Cerebellar cortex (tissue), 1 donor: ENCODE measurements at regions not wholly inside any gene's neighbourhood (a gene's known extent, or its start where the extent isn't known, plus 50 kb on each side); places are given as distances from the start of the nearest gene placed in this dataset.
"Not testable (repeated sequence)": the region's sequence is repeated elsewhere in the genome, so short reads cannot be mapped to it uniquely, and the experiment has no call there.

ENCODE experiments used
- DNase-seq: peaks from one replicate; pipeline ENCODE4 v3.0.0-alpha.2; 2015; ENCODE audit warnings: low spot score

DNA sequence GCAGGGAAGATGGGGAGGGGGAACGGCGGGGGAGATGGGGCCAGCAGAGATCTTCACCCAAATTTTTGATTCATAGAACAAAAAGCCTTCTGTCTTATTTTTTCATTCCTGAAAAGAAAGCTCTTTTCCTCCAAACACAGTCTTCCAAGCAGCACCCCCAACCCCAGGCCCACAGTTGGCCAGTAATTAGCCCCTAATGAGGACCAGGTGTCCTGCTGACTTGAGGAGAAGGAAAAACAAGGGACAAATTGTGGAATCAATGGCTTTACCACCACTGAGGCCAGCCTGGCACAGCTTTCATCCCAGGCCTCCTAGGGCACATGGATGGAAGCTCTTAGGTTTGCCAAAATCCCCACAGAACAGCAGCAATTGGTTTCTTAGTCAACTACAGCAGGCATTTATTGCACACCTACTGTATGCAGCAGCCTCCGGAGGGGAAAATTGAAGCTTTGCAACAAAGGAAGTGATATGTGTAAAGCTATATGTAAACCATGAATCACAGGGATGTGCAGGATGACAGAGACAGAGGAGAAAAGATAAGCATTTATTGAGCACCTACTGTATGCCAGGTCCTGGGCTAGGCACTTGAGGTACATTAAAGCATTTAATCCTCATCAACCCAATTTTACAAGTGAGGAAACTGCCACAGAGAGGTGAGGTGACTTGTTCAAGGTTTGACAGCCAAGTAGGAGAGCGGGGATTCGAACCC is 199.5 kb downstream of the TBC1D2B start:
- no peak for DNase-seq

DNA sequence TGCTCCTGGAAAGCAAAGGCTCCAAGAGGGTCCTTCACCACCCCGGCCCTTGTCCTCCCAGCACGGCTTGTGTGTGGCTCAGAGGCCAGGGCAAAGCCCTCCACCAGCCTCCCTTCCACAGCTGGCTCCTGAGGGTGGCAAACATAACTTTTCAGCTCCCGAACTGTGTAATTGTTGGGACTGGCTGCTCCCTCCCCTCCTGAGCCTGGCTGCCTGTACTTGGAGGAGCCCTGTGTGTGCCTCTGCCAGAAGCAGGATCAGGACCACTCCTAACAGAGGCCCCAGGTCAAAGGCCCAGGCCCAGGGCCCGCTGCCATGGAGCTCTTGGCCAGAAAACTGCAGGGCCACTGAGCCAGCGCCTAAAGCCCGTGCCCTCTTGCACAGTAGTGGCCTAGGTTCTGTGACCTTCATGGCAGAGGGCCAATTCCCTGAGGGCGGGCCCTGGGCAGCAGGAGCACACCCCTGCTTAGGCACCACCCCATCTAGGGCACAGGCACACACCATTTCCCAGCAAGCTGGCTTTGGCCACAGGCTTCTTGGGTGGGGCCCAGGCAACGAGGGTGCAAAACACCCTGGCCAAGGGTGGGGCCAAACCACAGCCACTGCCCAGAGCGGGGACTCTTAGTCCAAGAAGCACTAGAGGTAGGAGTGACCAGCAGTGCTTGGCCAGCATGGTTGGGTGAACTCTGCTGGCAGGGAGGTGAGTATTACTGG is 201.2 kb downstream of the TBC1D2B start:
- DNase-seq = not testable (repeated sequence)

DNA sequence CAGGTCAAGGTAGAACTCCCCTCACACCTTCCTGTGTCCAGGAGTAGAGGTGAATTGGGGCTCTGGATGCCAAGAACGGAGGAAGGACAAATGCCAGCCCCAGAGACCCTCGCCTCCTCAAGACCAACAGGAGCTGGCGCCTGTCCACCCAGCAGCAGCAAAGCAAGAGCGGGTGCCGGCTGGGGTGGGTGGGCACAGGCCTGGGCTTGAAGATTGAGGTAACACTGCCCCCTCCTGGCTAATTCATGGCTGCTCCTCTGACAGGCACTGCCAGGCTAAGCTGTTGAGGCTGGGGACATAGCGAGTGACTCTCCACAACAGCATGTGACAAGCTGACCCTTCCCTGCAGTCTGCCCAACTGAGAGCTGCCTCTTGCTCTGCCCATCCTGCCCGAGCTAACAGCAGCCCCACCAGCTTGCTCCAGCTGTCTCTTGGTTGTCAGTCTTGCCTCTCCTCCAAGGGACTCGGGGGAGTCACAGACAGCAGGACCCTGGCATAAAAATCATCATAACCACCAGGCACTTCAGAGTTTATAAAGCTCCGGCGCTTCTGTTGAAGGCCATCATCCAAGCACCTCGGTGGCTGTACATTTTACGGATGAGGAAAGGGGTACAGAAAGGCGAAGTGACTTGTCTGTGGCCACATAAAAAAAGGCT is 202.3 kb downstream of the TBC1D2B start:
- DNase-seq = peak; percentile 73

DNA sequence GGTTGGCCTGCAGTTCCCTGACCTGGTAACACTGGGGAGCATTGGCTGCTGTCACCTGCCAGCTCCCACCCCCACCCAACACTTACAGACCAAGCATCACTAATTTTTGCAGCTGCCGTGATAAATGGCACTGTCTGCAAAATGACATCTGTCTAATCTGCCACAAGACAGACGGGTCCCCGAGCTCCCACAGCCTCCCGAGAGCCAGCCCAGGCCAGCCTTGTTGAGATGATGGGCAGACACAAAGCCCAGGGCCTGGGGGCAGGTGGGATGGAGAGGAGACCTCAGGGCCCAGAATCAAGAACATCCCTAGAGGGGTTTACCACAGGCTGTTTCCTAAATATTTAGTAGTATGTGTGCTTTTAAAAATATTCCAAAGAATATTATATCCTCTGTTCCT is 203.4 kb downstream of the TBC1D2B start:
- no peak for DNase-seq

DNA sequence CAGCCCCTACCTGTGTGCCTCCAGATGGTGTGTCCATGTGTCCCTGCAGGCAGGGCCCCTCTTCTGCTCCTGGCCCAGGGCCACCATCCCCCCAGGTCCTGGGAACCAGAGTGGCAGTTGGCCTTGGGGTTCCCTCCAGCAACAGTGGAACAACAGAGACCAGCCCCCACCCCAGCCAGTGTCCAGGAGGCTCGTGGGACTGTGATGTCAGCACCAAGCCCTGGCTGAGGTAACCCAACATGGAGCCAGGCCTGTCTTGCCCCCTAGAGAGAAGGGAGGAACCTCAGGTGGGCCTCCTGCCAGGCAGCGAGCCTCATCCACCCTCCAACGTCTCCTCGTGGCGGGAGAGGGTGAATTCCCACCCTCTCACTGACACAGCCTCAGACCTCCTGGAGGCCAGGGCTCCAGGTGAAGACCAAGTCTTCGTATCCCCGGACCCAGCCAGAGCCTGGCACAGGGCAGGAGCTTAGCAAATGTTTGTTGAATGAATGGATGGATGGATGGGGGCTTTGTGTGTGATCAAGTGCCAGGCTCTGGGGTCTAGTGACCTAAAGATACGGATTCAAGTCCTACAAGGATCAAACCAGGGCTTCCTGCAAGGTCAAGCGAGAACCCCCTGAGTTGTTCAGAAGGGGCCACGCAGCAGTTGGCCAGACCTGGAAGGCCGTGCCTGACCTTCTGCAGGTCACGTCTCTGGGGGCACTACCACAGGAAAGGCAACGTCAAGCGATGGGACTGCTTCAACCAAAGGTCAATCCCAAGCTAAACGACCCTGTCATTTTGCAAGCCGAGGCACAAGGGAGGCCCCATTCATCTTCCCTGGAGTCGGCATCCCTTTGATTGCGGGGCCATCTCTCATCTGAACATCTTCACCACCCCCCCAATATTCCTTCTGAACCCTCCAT is 204.7 kb downstream of the TBC1D2B start:
- DNase-seq = not testable (repeated sequence)

DNA sequence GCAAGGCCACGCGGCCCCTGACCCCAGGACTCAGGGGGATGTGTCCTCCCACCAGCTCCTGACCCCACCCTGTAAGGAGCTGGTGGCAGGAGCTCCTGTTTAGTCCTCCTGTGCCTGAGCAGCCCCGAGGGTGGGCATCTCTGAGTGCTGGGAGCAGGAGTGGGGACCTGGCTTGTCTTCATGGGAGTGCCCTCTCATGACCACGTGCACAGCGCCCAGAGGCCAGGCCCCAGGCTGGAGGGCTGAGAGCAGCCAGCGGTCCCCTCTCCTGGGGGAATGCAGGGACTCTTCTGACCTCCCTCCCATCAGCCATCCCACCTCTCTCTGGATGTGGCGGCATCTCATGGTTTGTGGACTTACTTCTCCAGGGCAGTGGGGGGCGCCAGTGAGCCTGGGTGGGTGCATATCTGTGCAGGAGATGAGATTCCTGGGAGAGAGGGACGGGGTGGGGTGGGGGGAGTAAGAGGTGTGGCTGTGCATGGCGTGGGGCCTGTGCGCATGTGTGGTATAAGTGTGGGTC is 205.6 kb downstream of the TBC1D2B start:
- DNase-seq = no peak

DNA sequence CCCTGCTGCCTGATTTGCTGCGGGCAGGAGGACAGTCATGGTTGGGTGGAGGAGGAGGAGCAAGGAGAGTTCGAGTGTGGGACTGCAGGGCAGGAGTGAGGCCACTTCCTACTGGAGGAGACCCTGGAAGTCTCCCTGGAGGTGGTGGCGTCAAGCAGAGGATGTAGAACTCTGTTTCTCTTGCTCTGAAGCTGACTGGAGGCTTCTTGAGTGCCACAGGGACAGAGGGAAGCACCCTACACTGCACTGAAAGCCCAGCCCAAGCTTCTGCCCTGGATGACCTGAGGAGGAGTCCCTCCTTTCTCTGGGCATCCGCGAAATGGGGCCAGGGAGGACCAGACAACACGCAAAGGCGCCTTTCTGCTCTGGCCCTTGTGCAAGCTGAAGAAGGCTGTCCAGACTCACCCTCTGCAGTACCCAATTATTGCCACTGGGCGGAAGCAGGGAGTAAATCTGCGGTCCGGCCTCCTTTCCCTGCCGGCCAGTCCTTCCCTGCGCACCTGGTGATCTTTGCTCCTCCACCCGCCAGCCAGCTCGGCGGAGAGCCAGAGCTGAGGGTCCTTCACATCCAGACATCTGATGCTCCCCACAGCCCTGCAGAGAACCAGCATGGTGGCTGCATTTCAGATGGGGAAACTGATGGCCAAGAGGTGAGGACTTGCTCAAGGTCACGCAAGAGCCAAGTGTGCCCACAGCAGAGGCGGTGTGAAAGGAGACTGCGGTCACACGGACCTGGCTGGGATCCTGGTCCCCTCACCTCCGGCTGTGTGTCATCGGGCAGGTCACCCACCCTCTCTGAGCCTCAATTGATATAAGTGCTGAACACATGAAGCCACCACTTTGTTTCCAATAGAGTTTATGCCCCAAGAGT is 207.1 kb downstream of the TBC1D2B start:
- peak; percentile 79 for DNase-seq

DNA sequence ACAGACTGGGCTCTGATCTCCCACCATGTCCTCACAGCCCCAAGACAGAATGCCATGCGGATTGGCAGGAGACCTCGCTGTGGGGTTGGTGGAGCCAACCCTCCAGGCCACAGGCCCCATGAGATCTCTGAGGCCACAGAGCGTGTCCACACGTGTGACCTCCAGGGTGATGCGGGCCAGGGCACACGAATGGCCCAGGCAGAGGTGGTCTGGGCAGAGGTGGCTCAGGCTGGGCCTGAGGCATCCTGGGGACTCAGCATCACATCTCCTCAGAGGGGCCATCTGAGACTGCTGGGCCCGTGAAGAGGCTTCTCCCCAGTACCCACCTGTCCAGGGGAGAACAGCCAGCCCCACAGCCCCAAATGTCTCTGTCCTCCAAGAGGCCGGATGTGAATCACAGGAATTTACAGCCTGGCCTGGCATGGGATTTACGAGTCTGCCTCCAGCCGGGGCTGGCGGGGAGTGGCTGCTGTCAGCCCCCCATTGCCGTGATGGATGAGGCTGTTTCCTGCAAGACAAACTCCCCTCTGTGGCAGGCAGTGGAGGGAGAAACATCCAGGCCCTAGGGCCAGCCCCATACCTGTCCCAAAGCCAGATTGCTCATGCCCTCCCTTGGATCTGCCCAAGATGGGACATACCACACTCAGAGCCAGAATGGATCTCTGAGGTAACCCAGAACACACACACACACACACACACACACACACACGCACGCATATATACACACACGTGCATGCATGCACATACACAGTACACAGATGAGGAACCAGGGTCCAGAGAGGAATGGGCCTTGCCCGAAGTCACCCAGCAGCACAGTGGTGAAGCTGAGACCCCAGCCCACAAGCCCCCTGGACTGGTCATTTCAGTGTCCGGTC is 208.3 kb downstream of the TBC1D2B start:
- DNase-seq = no peak

DNA sequence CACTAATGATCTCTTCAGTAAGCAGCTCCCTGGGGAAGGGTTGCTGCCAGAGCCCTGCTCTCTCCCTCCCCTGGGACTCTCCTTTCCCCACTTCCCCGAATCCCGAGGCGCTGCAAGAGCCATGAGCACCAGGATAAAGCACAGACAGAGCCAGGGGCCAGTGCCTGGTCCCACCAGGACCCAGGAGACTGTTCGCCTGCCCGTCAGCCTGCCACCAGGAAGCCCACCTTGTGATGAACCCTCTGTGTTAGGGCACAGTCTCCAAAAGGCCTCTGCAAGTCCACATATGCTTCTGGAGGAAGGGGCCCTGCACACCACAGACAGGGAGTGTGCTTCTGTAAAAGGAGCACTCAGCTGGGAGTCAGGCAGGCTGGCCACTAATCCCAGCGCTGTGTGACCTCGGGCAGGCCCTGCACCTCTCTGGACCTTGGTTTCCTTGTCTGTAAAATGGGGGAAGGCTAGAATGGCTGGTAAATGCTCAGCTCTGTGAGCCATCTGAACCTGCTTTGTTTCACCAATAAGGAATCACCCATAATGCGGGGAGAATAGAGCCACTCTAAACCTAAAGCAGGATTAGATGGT is 209.4 kb downstream of the TBC1D2B start:
- DNase-seq = not testable (repeated sequence)

DNA sequence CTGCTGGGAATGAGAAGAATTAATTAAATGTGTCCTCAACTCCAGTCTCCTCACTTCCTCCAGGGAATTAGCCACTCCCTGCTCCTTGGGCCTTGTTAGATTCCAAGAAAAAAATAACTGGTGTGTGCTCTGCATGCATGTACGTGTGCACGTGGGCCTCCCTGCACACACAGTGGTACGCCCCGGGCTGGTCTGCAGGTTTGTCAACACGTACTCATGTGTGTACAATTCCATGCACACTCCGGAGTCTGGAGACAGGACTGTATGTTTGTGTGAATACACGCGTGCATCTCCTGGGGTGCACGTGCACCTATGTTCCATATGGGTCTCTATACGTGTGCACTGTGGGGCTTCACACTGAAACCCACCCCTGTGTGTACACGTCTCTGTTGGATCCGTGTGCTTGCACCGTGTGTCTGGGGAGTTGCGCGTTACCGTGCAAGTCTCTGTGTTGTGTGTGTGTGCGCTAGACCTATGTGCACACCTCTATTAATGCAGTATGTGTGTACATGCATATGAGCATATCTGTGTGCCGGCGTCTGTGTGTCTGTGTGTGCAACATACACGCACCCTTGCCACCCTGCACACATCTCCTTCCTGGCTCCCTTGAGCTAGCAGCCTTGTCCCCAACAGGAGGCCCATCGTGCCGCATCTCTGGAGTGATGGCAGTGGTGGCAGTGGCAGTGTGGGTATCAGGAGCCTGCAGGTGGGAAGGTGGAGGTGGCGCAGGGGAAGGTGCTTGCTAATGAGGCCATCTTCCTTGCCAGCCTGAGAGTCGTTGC is 210.1 kb downstream of the TBC1D2B start:
- no peak for DNase-seq

DNA sequence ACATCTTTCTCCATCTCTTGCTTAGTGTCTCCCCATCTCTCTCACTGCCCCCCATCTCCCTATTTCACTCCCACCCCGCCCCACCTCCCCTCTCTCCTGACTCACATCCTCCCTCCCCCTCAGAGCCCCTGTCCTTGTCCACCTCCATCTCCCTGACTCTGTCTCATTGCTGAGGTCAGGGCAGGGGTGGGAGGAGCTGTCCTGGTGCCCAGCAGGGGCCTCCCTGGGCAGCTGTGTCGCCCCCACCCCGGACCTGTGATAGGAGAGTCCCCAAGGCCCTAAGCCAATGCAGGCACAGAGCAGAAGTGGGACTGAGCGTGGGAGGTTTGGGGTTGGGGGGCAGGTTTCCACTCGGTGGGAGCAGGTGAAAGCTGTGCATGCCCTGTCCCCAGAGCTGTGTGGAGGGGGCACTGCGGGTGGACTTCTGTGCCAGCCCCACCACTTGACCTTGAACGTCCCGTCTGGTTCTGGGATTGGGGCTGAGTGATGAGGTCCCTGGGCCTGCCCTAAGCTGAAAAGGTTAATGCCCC is 210.8 kb downstream of the TBC1D2B start:
- DNase-seq = no peak

DNA sequence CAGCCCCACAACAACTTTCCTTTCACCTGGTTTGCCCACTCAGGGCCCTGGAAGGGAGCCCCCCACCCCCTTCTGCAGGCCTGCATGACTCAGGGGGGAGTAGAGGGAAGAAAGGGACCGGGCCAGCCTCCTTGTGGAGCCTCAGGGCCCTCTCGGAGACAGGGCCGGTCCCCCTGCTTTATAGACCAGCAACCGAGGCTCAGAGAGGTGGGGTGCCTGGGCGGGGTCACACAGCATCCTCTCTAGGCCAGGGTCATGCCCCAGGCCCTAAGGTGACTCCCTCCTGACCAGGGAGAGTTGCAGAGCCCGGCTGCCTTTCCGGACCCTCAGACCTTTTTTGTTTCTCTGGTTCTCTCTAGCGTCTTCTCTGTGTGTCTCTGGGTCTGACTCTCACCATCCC is 211.3 kb downstream of the TBC1D2B start:
- no peak for DNase-seq

DNA sequence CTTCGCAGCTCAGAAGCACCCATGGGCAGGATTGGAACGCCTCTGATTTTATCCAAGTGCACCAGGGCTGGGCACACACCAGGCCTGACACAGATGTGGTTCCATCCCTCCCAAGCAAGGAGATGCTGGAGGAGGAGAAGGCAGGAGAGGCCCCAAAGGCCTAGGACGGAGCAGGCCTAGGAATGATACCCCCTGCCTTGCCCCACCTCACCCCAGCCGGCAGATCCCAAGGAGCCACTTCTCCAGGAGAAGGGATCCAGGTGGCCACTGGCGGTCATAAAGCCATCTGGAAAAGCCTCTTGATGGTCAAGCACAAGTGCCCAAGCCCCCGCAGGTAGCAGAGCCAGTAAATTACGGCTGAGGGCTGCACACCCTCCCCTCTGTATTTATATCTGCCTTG is 211.8 kb downstream of the TBC1D2B start:
- DNase-seq = no peak

DNA sequence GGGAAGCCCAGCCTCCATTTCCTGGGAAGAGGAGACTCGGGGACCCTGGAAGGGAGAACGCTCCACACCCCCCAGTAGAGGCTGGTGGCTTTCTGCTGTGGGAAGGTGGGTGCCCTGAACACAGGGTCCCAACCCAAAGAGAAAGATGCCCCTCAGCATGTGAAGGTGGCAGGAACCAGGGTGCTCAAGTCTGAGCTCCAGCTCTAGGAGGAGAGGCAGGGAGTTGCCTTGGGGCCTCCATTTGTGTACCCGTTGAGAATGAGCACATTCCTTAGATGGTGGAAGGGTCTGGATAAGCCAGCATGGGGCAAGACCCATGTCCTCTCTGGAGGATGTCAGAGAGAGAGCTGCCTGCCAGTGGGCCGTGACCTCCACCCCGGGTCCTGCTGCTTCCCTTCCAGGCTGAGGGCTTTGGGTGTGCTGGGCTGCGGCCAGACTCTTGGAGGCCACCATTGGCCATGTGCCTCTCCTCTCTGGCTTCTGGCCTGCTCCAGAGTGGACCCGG is 212.4 kb downstream of the TBC1D2B start:
- no peak for DNase-seq

DNA sequence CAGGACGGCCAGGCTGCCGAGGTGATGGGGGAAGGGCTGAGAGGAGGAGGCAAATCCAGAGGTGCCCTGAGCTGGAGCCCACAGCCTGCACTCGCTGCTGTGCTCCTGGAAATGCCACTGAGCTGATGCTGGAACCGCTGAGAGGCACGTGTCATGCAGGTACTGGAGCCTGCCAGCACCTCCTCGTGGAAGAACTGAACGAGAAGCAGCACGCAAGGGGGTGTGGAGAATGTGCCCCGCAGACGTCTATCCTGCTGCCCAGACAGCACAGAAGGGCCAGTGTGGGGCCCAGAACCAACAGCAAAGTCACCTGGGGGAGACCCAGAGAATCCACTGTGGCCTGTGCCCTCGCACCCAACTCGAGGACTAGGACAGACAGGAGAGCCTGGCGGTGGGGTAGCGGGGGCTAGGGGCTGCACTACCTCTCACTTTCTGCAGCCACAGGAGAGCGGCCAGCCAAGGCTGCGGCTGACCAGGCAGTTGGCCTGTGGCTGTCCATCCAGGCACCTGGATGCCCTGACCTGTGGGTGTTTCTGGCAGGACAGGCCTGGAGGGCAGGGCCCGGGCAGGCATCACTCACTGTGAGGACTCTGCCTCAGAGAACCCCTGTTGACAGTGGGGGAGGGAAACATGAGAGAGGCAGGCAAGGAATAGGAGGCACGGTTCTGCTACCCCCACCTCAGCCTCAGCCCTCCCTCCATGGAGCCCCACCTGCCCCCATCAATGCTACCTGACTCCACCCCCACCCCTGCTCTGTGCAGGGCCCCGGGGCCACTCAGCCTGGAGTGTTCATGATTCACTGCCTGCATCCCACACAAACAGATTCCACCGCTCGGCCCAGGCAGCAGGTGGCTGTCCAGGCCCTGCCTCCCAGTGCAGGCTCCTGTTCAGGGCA is 213.1 kb downstream of the TBC1D2B start:
- DNase-seq = peak; percentile 57

DNA sequence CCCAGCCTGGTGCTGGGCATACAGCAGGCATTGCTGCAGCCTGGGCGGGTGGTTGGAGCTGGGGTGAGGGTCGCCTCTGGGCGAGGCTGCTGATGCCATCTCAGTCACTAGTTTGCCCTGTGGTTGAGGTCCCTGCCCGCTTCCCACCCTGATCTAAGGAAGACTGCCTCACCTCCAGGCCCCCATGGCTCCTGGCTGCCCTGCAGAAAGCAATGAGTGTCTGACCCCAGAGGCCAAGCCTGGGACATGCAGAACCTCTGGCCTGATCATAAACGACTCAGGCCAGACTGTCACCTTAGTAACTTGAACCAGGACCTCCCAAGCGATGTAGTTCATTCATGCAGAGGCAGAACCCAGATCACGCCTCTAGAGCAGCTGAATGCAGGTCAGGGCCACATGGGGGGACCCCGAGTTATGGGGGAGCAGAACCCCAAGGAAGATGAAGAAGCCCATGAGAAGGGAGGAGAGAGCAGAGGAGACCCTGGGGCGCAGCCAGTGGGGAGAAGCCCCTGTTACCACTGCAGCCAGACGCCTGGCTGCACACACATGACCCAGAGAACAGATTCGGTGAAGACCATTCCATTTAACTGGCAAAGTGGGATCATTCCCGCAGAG is 213.9 kb downstream of the TBC1D2B start:
- DNase-seq = no peak

DNA sequence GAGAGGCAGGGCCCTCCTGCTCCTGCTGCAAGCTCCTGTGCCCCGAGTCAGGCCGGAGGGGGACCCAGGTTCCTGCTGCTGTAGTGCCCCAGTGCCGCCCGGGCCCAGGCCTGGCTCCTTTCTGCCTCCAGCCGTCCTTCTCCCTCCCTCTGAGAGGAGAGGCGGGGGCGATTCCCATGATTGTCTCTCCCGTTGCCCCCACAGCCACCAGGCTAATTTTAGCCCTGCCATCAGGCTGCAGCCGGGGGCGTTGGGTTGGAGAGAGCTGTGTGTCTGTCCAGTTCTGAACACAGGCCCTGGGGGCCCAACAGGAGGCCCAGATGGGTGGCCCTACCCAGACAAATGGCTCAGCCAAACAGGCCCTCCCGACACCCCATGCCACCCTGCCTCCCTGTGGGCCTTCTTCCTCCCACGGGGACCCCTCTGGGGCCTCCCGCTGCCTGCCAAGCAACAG is 214.8 kb downstream of the TBC1D2B start:
- no peak for DNase-seq
